Spinal cord (tissue), 9 donors: ENCODE measurements at regions not wholly inside any gene's neighbourhood (a gene's known extent, or its start where the extent isn't known, plus 50 kb on each side); places are given as distances from the start of the nearest gene placed in this dataset.

Source experiments
- DNase-seq, 6 donors: peaks; one replicate each; pipeline versions ENCODE4 v3.0.0 to v3.0.0-alpha.2; 2013 to 2015; ENCODE audit warnings: low spot score in 6 of 6, low read depth in 4 of 6
- H3K27ac ChIP-seq: one replicate; pipeline ENCODE4 v1.5.1; 2013; ENCODE audit warnings: low read depth, low read length, control low read depth
- H3K27me3 ChIP-seq: one replicate; pipeline ENCODE4 v1.6.1; 2013; ENCODE audit warnings: low read length; ENCODE audit not compliant: control insufficient read depth, insufficient read depth
- H3K36me3 ChIP-seq: one replicate; pipeline ENCODE4 v1.6.1; 2013; ENCODE audit warnings: low read length; ENCODE audit not compliant: control insufficient read depth, insufficient read depth
- H3K4me1 ChIP-seq: one replicate; pipeline ENCODE4 v1.6.1; 2013; ENCODE audit warnings: low read length; ENCODE audit not compliant: control insufficient read depth, insufficient read depth
- H3K4me3 ChIP-seq: one replicate; pipeline ENCODE4 v1.5.1; 2013; ENCODE audit warnings: low read depth, low read length, control low read depth
- H3K9me3 ChIP-seq: one replicate; pipeline ENCODE4 v1.6.1; 2013; ENCODE audit warnings: low read length; ENCODE audit not compliant: control insufficient read depth, insufficient read depth
- WGBS: methylation state at CpG from one replicate; pipeline ENCODE4 v1.1.5; 2013; ENCODE audit warnings: missing lambda C conversion rate; ENCODE audit not compliant: insufficient coverage; 5-methylcytosine and 5-hydroxymethylcytosine counted together
- donor health status: healthy.

DNA sequence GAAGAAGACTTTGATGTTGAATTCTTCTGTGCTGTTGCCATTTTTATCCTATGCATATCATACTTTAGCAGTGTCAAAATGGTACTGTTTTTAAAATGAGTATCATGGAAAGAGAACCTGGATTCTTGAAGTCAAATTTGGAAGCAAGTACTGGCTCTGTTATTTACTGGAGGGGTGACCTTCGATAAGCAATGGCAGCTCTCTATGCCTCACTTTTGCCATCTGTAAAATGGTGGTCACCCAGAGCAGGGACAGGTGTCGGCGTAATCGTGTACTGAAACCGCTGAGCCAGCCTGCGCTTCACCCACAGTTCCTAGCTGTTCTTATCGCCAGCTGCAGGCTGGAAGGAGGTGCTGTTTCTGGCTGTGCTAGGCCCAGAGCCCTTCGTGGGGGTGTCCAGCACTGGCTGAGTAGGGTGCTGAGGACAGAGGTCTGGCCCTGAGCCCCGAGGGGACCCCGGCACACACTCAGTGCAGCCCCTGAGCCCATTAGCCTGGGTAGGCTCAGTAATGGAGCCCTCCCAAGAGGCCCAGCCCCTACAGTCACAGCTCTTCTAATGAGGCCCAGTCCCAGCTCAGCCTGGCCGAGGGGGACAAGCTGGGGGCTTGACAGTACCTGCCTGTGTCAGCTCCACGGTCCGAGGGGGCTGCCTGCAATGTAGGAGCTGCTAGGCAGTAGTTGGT is 183.5 kb downstream of the PHETA1 start:
- WGBS, result 85% methylated on average over 11 of the region's 13 CpGs
- Histone ChIP-seq H3K36me3 (no peaks in the 10 kb centered on the region), H3K9me3 (no peaks in the 10 kb centered on the region), H3K27me3 (peaks cover 8% of the 10 kb centered on the region), H3K27ac (no peak overlapping the region), H3K4me1 (peaks cover 36% of the 10 kb centered on the region), H3K4me3 (no peak overlapping the region)
- DNase-seq, result no peak

DNA sequence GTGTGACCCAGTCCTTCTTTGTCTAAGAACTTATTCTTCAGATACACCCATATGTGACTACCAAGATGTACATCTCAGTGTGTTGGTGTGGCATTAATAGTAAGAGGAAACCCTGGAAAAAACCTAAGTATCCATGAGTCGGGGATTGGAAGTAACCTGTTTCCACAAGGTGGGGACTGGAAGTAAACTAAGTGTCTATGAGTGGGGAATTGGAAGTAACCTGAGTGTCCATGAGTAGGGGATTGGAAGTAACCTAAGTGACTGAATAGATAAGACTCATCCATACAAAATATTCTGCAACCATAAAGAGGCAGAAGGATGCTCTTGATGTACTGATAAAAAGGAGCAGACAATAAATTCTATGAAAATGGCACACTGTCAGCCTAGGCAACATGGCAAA is 184.7 kb downstream of the PHETA1 start:
- 100% methylated on average over 1 of the region's 1 CpG for WGBS
- H3K9me3 ChIP-seq, result no peaks in the 10 kb centered on the region
- DNase-seq, result no peak
- no peak overlapping the region for H3K4me3 ChIP-seq
- no peak overlapping the region for H3K27ac ChIP-seq
- H3K27me3 ChIP-seq, result peaks cover 7% of the 10 kb centered on the region
- no peaks in the 10 kb centered on the region for H3K36me3 ChIP-seq
- peaks cover 45% of the 10 kb centered on the region for H3K4me1 ChIP-seq

- Histone ChIP-seq H3K36me3 (no peaks in the 10 kb centered on the region), H3K4me1 (peaks cover 53% of the 10 kb centered on the region), H3K27me3 (peaks cover 9% of the 10 kb centered on the region), H3K27ac (no peak overlapping the region), H3K4me3 (no peak overlapping the region), H3K9me3 (no peaks in the 10 kb centered on the region)
- 72% methylated on average over 2 of the region's 2 CpGs for WGBS
- no peak for DNase-seq
Measured at GRCh38 chr12:111183094-111183493, 185.8 kb downstream of the PHETA1 start.

GRCh38 chr12:111182382-111182781 is 186.5 kb downstream of the PHETA1 start:
- 69% methylated on average over 16 of the region's 16 CpGs for WGBS
- DNase-seq, result peak in 1 of 6 donors; percentile 45
- Histone ChIP-seq H3K36me3 (no peaks in the 10 kb centered on the region), H3K4me3 (no peak overlapping the region), H3K9me3 (no peaks in the 10 kb centered on the region), H3K27ac (no peak overlapping the region), H3K4me1 (peaks cover 51% of the 10 kb centered on the region), H3K27me3 (peaks cover 14% of the 10 kb centered on the region)

DNA sequence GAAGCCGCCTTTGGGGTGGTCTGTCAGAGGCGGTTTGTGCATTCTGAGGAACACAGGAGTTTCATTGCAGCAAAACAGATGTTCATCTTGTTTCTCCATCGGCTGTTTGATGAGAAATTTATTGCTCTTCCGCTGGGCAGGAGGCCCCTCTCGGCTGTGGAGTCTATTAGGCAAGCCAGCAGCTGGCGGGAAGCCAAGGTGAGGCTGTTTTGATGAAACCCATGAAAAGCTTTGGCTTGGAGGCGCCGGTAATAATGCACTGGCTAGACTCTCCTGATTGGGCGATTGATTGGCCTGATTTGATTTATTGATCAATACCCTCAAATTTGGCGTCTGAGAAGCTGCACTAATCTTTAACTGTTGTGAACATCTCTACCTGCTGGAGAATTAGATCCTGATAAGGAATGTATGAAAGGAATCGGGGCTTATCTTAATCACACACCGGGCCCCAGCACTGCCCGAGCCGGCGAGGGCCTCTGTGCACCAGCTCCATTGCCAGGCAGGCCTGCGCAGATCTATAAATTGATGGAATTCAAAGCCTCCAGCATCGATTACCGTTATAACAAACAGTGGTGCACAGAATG is 187.7 kb downstream of the PHETA1 start:
- WGBS, result 13% methylated on average over 14 of the region's 18 CpGs
- H3K4me1 ChIP-seq, result peaks cover 47% of the 10 kb centered on the region
- H3K27me3 ChIP-seq, result peaks cover 21% of the 10 kb centered on the region
- no peaks in the 10 kb centered on the region for H3K9me3 ChIP-seq
- DNase-seq, result peak; percentile 75 to 98 (median 82)
- no peak overlapping the region for H3K4me3 ChIP-seq
- H3K27ac ChIP-seq, result no peak overlapping the region
- no peaks in the 10 kb centered on the region for H3K36me3 ChIP-seq

- Histone ChIP-seq H3K4me1 (peaks cover 50% of the 10 kb centered on the region), H3K36me3 (no peaks in the 10 kb centered on the region), H3K9me3 (no peaks in the 10 kb centered on the region), H3K27ac (no peak overlapping the region), H3K27me3 (peaks cover 26% of the 10 kb centered on the region), H3K4me3 (no peak overlapping the region)
- WGBS, result 25% methylated on average over 15 of the region's 19 CpGs
- peak in 1 of 6 donors; percentile 28 for DNase-seq
Measured at GRCh38 chr12:111180426-111181142, 188.3 kb downstream of the PHETA1 start.

DNA sequence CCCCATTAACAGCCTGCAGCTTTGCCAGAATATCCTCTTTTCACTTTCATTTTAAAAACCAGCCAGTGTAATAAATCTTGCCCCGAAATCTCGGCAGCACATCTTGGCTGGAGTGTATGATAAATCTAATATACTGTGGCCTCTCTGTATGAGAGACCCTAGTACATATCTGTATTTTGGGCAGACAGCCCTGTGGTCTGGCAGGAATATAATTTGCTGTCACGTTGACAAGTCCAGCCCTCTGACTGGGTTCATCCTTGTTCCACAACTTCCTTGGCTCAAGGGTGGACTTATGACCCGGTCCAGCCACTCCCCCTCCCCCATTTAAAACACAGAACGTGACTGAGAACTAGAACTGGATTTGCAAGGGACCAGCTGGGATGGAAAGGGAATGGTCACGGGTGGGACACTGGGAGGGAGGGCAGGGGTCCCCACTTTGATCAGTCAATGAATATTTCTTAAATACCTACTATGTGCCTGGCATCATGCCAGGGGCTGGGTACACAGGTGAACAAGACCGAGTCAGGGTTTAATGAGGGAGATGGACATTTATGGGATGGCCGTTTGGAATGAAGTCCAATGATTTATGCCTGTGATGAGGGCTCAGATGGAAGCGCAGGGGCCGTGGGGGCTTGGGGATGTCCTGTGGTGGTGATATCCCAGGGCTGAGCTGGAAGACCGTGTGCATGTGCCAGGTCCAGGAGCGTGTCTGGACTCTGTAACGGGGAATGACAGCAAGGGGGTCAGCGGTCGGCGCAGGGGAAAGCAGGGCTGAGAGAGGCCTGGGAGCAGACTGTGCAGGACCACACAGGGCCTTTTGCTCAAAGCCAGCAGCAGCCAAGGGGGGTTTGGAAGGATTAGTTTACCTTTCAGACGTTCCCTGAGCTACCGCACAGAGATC is 190.5 kb downstream of the PHETA1 start:
- 45% methylated on average over 12 of the region's 18 CpGs for WGBS
- peaks cover 26% of the 10 kb centered on the region for H3K27me3 ChIP-seq
- H3K36me3 ChIP-seq, result no peaks in the 10 kb centered on the region
- H3K4me1 ChIP-seq, result peaks cover 48% of the 10 kb centered on the region
- no peaks in the 10 kb centered on the region for H3K9me3 ChIP-seq
- H3K27ac ChIP-seq, result no peak overlapping the region
- no peak overlapping the region for H3K4me3 ChIP-seq
- peak in 1 of 6 donors; percentile 70 for DNase-seq

DNA sequence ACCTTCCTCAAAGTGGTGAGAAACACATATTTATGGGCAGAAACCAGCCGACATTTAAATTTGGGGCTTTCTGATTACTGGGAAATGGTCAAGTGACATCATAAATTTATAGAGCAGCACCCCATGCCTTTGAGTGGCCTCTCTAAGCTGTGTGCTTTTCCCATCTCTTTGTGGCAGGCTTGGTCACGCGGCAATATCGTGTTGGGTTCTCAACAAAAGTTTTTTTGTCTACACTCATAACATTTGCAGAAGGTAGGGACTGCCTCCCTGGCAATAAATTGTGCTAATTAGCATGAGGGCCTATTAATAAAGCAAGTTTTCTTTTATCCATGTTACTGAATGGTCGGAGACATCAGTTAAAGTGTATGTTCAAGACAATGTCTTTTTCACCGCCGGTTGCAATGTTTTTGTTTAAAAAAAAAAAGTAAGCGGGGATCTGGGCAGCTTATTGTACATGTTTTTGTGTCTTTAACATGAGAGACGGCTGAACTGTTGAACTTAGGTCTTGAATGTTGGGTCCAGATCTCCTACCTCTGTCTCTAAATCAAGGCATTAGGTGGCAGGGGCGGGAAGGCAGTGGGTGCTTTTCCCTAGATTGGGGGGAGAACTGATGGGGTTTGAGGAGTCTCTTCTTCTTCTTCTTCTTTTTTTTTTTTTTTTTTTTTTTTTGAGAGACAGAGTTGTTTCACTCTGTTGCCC is 193.3 kb downstream of the PHETA1 start:
- Histone ChIP-seq H3K27ac (no peak overlapping the region), H3K4me3 (no peak overlapping the region), H3K4me1 (peaks cover 27% of the 10 kb centered on the region), H3K27me3 (peaks cover 29% of the 10 kb centered on the region), H3K36me3 (no peaks in the 10 kb centered on the region), H3K9me3 (no peaks in the 10 kb centered on the region)
- no CpG with 5 or more reads among the region's 10 CpGs for WGBS
- peak in 1 of 6 donors; percentile 30 for DNase-seq

- peak in 1 of 6 donors; percentile 59 for DNase-seq
- H3K27ac ChIP-seq, result no peak overlapping the region
- peaks cover 29% of the 10 kb centered on the region for H3K27me3 ChIP-seq
- WGBS, result 8% methylated on average over 2 of the region's 3 CpGs
- H3K9me3 ChIP-seq, result no peaks in the 10 kb centered on the region
- H3K4me3 ChIP-seq, result no peak overlapping the region
- H3K36me3 ChIP-seq, result no peaks in the 10 kb centered on the region
- peaks cover 22% of the 10 kb centered on the region for H3K4me1 ChIP-seq
Measured at GRCh38 chr12:111174961-111175345, 193.9 kb downstream of the PHETA1 start.
